ENCODE measurements at regions not wholly inside any gene's neighbourhood (a gene's known extent, or its start where the extent isn't known, plus 50 kb on each side); places are given as distances from the start of the nearest gene placed in this dataset.
"Not testable (repeated sequence)": the region's sequence is repeated elsewhere in the genome, so short reads cannot be mapped to it uniquely, and the experiment has no call there.

DNA sequence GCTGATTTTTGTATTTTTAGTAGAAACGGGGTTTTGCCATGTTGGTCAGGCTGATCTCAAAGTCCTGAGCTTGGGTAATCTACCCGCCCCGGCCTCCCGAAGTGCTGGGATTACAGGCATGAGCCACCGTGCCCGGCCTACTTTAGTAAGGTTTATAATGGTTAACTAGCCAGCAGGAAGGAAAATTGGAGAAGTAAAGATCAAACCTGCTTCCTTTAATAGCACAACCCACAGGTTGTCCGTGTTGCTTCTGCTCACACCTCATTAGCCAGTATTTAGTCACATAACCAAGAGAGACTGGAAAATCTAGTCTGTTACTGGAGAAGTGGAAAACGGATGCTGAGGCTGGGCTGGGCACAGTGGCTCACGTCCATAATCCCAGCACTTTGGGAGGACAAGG lies 51.9 kb upstream of the TBL1XR1 start:
- DNase-seq (ENCODE audit: low spot score) = no peak

DNA sequence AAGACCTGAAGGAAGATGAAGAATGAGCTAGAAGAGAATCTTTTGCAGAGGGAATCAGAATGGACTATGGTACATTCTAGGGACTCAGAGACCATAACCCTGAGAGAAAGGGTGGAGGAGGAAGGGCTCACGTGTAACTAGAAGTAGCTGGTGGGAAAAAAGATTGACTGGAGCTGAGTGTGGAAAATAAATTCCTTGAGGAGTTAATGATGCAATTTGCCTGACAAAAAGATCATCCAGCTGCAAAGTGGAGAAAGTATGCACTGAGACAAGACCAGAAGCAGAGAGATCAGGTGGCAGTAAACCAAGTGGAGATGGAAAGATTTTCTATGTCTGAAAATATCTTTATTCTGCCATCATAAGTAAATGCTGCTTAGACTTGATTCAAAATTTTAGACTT lies 52.9 kb upstream of the TBL1XR1 start:
- DNase-seq (ENCODE audit: low spot score) = no peak

DNA sequence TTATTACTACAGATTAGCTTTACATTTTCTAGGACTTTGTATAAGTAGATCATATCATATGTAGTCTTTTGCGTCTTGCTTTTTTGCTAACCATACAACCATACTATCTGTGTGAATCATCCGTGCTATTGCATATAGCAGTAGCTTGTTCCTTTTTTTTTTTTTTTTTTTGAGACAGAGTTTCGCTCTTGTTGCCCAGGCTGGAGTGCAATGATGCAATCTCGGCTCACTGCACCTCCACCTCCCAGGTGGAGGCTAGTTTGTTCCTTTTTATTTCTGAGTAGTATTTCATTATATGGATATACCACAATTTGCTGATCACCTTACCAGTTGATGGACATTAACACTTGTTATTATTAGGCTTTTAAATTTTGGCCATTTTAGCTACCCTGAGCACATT lies 54.5 kb upstream of the TBL1XR1 start:
- no peak for DNase-seq (ENCODE audit: low spot score)

DNA sequence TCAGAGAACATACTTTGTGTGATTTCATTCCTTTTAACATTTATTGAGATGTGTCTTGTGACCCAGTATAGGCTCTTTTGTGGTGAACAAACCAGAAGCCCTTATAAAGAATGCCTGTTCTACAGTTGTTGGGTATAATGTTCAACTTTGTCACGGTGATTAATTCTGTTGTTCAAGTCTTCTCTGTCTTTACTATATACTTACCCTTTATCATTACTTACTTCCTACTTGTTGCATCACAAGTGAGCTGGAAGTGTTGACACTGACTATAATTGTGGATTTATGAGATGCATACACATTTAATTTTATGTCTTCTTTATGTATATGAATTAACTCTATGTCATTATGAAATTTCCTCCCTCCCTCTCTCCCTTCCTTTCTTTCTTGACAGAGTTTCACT lies 59.7 kb upstream of the TBL1XR1 start:
- no peak for DNase-seq (ENCODE audit: low spot score)

DNA sequence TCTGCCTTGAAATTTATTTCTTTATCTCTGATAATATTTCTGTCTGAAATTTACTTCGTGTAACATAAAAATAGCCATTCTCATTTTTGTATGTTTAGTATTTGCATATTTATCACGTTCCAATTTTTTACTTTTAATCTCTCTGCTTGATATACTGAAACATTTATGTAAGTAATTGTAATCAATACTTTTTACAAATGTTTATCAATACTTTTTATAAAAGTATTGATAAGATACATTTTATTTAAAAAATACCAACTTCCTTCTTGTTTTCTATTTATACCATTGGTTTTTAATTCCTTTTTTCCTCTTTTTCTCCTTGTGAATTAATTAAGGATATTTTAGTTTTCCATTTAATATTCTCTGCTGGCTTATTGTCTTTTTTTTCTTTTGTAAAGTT lies 60.3 kb upstream of the TBL1XR1 start:
- DNase-seq (ENCODE audit: low spot score) = no peak

DNA sequence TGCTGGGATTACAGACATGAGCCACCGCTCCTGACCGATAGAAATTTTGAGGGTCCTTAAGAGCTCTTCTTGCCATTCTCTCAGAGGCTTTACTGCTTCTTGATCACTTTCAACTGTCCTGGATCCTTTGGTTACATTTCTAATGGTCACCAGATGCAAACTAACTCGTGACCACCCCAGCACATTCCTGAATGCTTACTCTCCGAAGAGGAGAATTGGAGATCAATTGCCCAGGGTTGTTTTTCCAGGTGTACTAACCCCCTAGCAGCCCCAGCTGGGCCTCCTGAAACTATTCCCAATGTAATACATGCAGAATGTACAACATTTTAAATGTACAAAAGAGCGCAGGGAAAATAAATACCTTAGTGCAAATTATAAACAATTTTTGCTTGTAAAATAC lies 65.1 kb upstream of the TBL1XR1 start:
- DNase-seq (ENCODE audit: low spot score) = no peak

DNA sequence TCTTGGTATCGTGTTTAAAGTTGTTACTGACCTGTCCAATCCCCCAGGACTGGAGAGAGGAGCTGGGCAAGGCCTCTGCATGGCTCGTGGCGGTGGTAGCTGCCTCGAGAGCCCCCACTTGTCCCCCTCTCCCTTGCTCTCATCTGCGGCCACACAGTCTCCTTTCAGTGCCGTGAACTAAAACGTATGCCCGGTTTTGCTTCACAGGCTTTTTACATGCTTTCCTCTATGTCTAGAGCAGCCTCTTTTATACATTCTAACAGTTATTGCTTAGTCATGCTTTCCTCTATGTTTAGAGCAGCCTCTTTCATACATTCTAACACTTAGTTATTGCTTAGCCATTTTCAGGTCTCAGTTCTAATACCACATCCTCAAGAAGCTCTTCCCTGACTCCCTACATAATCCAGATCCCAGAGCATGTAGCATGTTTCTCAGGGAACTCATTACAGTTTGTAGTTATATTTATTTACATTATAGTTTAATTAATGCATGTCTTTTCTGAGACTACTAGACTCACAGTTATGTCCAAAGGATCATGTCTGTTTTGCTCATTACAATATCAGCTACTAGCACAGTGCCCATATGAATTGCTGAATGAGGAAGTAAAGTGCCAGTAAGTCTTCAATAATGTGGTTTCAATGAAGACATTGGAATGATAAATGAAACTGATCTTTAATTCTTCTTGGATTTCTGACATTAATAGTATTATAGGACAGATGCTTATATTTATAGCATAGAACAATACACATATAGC lies 66.5 kb upstream of the TBL1XR1 start:
- no peak for DNase-seq (ENCODE audit: low spot score)

DNA sequence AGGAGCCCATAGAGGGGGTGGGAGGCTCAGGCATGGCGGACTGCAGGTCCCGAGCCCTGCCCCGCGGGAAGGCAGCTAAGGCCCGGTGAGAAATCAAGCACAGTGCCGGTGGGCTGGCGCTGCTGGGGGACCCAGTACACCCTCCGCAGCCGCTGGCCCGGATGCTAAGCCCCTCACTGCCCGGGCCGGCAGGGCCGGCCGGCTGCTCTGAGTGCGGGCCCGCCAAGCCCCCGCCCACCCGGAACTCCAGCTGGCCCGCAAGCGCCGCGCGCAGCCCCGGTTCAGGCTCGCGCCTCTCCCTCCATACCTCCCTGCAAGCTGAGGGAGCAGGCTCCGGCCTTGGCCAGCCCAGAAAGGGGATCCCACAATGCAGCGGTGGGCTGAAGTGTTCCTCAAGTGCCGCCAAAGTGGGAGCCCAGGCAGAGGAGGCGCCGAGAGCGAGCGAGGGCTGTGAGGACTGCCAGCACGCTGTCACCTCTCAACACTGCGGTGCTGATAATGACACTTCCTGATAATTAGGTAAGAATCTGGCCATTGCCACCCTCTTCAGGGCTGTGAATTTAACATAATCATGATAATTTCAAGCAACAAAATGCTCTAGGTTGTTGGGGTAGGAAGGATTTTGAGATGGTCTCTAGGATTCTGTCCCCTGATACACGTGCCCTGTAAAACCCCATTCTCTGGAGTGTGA lies 74.7 kb upstream of the TBL1XR1 start:
- DNase-seq (ENCODE audit: low spot score) = not testable (repeated sequence)

DNA sequence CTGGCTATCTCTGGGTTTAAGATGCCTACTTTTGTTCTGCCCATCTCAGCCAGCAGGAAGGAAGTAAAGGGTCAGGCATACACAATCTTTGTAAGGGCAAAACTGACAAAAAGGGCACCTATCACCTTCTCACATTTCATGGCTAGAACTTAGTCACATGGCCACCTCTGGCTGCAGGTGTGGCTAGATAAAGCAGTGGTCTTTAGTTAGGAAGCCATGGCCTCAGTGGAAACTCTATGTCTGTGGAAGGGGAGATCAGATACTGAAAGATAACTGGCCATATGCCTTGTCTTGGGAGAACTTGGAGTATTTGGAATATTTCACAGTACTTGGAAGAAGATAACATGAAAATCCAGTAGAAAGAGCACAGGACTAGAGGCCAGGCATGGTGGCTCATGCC lies 80.7 kb upstream of the TBL1XR1 start:
- no peak for DNase-seq (ENCODE audit: low spot score)

DNA sequence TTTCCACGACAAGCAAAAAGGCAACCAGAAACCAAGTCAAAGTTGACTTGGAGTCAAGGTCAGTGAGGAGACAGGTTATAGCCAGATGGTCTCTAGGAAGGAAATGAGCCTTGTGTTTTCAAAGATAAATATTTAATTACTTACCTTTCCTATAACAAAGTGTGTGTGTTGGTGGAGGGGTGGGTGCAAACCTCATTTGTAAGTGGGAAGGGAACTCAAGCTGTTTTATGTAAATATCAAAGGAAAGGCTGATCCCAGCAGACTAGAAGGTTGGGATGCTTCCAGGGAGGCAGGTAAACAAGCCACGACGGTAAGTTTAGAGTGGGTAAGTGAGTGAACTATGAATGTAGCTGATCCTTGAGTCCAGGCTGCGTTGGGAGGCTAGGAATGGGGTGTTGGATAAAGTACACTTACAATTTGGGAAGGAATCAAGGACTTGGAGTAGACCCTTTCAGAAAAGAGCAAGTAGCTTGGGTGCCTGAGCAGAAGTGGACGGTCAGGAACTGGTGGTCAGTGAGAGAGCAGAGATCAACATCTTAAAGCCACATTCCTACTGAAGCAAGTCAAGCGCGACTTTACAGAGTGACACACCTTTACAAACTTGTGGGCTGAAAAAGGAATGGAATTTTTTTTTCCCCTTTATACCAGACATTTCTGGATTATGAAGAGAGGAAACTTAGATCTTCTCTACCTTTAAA lies 82.0 kb upstream of the TBL1XR1 start:
- no peak for DNase-seq (ENCODE audit: low spot score)

DNA sequence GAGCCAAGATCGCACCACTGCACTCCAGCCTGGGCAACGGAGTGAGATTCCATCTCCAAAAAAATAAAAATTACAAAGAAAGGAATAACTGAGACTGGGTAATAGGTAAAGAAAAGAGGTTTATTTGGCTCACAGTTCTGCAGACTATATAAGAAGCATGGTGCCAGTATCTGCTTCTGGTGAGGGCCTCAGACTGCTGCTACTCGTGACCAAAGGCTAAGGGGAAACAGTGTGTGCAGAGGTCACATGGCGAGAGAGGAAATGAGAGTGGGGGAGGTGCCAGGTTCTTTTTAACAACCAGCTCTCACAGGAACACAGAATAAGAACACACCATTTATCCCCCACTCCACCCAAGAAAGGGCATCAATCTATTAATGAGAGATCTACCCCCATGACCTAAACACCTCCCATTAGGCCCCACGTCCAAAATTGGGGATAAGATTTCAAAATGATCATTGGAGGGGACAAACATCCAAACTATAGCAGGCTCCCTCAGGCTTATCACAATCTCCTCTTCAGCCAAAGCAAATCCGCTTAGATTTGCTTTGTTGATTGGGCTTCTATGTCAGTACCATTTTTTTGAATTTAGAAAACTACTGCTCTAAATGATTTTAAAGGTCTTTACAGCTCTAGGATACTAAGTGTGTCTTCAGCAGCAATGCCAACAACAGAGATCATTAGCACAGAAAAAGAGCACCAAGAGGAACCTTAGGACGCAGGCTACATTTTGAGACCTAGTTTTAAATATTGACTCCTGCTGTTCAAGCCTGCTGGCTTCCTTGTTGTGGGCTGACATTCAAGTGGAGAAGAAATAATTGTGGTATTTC lies 84.2 kb upstream of the TBL1XR1 start:
- DNase-seq (ENCODE audit: low spot score) = no peak

DNA sequence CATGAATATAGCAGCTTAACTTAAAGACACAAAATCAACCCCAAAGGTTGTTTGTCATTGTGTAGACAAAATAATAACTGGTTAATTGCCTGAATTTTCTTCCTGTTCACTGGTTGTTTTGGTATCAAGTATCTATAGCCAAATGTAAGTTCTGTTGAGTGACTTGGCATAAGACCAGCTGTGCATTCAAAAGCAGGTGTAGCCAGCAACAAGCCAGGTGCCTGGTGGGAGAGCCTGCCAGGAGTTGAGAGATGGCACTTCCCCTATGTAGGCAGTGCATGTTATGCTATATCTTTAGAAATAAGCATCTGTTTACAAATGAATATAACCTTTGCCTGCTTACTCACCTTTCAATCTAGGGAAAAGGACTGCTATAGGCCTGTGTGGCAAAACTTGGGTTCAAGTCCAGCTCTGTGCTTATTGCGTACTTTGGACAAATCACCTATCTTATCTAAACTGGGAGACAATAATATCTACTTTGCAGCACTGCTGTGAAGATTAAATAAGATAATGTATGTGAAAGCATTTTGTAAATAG lies 84.9 kb upstream of the TBL1XR1 start:
- DNase-seq (ENCODE audit: low spot score) = no peak

DNA sequence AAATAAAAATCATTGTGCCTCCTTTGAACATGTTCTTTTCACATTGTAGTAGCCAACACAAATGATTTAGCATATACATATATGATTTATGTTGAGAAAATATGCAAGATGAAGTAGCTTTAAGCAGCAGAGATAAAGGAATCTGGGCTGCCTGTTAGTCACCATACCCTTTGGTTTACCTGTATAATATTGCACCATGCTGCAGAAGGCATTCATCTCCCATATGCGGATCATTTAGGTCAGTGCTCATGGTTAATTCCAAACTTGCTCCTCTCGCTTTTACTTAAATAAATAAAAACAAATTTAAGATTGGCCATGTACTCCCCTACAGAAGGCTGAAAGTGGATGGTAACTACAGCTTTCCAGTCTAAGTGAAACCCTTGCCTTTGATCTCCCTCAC lies 86.7 kb upstream of the TBL1XR1 start:
- no peak for DNase-seq (ENCODE audit: low spot score)

DNA sequence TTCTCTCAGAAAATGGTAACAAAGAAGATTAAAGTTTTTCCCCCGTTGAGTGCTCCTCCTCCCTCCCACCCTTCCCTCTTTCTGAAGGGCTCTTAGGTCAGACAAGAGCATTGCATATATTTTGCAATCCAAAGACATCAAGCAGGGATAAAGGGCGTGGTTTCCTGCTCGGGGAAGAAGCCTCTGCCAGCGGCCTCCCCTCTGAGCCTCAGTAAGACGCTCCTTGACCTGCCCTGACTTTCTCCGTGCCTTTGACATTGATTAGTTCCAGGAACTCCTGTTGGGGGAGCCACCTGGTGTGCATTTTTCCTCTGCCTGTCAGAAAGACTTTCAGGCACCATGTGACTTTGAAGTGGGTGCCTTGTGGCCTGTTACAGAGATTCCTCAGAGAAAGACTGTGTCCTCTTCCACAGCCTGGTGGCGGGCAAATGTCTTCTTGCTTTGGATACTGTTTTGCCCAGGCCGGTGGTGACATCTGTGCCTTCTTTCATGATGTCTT lies 87.2 kb upstream of the TBL1XR1 start:
- DNase-seq (ENCODE audit: low spot score) = no peak

DNA sequence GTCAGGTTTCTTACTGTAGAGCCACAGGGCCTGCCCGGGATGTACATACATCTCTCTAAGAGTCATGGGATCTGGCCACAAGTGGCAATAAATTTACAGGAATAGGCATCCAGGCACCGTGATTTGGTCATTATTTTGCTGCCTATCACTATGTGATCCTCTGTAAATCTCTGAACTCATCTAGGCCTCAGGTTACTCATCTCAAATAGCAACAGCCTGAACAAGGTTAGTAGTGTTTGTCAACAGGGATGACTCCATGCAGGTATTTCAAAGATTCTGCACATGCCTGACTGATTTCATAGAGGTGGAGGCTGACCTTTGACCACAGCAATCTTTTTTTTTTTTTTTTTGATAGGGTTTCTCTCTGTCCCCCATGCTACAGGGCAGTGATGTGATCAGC lies 88.8 kb upstream of the TBL1XR1 start:
- no peak for DNase-seq (ENCODE audit: low spot score)

DNA sequence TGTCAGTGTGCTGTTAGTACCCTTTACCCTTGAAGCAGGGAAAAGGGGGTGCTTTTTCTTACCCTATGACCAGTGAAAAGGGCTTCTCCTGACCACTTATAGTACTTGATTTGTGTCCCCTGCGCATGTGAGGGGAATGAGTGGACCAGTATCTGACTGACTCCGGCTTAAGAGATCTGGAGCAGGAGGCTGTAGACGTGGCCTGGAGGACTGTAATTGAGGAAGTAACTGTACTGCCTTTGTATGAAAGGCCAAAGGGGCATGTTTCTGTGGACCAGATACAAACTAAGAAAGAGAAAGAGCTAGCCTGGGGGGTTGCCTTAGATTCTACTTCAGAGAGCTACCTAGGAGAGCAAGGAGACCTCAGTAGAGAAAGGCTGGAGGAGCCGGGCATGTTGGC lies 89.9 kb upstream of the TBL1XR1 start:
- no peak for DNase-seq (ENCODE audit: low spot score)

DNA sequence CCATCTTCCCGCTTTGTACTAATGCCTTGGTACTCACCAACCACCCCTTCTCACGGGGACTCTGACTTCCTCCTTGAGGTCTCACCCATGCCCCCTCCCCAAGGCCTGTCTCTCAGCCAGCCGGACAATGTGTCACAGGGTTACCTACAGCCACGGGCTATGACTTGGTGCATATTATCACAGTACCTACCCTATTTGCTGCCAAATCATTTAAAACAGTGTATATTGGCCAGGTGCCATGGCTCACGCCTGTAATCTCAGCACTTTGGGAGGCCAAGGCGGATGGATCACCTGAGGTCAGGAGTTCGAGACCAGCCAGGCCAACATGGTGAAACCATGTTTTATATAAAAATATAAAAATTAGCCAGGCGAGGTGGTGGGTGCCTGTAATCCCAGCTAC lies 93.4 kb upstream of the TBL1XR1 start:
- no peak for DNase-seq (ENCODE audit: low spot score)

DNA sequence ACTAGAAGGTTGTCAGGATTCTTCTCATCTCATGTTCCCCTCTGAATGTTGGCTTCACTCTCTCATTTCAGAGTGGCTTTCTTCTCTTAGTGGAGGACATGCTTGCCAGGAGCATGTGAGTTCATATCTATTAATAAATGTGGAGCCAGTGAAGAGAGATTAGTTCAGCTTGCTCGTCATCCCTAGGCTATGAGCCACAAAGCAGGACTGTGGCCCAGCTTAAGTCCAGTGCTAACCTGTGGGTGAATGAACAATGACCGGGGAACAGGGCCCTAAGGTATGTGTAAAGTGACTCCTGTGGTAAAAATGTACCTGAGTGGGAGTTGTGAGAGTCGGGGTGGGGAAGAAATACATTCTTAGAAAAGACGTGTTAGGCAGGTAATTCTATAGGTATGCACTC lies 96.9 kb upstream of the TBL1XR1 start:
- no peak for DNase-seq (ENCODE audit: low spot score)

DNA sequence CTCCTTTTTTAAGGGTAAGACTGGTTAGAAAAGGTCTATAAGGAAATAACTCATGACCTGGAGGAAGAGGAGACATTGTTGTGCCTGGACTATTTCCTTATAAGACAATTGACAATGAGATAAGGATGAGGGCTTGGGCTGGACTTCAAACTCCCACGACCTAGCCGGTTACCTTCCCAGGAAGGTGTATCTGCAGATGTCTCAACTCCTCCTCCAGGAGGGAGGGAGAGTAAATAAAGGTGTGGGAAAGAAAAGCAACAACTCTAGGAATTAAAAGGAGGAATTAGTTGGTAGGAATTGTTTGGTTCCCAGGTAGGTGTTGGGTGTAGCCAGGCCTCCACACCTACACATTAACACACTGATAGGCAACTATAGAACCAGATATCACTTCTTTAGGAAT lies 97.8 kb upstream of the TBL1XR1 start:
- no peak for DNase-seq (ENCODE audit: low spot score)

DNA sequence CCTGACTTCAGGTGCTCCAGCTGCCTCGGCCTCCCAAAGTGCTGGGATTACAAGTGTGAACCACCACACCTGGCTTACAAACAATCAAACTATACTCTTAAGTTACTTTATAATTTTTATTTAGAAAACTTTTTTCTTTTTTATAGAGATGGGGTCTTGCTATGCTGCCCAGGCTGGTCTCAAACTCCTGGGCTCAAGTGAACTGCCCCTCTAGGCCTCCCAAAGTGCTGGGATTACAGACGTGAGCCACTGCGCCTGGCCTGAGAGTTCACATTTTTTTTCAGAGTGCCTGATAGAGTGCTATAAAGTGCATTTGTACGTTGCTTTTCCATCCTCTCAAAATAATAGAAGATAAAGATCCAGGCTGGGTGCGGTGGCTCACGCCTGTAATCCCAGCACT lies 102.0 kb upstream of the TBL1XR1 start:
- DNase-seq (ENCODE audit: low spot score) = no peak

DNA sequence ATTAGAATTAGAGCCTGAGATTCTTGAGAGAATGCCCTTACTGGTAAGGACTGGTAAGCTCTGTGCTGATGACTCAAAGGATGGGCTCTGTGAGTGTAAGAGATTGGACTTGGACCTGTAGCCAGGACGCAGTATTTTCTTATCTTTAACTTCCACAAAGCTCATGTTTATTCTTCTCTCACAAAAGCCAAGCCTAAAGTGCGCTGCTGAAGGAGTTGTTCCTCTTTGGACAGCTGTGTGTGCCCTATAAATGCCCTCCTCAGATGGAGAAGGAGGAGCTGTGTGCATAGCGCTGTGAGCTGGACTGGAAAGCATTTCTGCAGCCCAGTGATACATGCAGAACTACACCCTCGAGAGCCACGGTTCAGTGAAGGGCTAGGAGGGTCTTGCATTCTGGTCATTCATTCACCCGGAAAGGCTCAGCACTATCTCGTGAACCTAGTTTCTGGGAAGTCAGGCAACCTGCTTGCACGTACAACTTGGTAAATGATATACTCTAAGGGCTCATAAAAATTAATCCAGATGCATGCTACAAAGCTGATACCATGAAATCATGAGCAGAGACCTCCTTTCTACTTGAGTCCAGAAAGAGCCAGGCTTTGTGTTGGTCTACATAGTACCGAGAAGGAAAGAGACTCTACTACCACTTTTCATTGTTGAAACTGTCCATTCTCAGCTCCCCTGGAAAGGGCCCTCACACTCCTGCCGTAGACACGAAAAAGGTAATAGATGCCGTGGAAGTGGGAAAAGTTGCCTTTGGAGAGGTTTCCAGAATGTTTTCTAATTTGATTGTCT lies 103.0 kb upstream of the TBL1XR1 start:
- no peak for DNase-seq (ENCODE audit: low spot score)

All from left forelimb (tissue), 1 donor.